GM18517 (cell line): ENCODE measurements at regions not wholly inside any gene's neighbourhood (a gene's known extent, or its start where the extent isn't known, plus 50 kb on each side); places are given as distances from the start of the nearest gene placed in this dataset.

ENCODE experiments used
- ATAC-seq: cut with Tn5 transposase; IDR thresholded peaks from one replicate; pipeline ENCODE4 v1.9.1; 2021; ENCODE audit warnings: mild to moderate bottlenecking, moderate library complexity; ENCODE audit not compliant: unreplicated experiment

DNA sequence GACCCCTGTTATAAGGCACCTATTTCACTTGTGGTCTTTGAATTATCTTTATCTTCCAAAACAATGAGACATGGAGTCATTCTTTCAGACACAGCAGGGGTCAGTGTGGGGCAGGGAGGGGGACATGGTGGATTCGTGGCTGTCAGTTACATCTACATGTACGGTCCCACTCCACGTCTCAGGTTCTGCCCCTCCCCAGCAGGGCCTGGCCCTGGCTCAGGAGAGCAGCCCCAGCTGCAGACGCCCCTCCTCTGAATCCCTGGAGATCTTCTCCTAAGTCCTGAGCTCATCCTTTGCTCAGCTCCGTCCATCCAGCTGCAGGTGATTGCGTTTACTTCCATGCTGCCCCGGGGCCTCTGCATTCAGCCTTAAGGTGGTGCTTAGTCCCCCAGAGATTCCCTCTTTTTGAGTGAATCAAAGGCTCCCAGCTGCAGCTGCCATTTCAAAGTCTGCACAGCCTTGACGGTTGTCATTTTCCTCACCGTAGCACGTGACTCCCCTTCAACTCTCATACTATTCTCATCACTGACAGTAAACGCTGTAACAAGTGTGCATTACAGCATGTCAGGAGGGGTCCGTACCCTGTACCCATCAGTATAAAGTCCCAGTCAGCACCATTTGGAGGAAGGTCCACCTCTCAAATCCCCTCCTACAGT lies 113.4 kb upstream of the TCERG1L start:
- no peak for ATAC-seq

DNA sequence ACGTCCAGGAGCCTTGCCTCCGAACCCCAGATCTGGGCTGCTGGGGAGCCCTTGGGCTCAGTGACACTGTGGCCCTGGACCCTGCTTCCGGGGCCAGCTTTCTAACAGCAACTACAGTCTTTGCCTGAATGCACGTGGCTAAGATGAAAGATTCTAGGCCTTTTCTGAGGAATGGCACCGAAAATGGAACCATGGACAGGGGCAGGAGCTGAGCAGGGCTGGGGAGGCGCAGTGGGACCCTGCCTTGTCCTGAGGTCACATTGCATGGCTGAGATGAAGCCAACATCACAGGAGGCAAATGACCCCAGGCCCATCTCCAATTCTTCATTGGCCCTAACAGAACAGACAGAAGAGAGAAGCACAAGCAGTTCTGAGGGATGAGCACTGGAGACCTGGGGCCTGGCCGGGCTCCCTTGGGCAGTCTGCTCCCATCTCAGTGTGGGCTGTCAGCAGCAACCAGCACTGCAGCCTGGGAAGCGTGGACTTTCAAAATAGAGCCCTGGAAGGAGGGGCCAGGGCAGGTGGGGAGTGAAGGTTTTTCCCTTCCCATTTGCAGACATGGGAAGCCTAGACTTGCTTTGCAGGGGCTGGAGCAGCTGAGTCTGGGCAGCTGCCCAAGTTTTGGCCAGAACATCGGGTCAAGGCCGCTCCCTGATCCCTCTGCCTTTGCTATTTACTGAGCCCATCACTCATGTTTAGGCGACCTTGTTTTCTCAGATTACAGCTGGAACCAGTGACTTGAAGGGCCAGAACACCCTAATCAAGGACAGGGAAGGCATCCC lies 114.4 kb upstream of the TCERG1L start:
- no peak for ATAC-seq

DNA sequence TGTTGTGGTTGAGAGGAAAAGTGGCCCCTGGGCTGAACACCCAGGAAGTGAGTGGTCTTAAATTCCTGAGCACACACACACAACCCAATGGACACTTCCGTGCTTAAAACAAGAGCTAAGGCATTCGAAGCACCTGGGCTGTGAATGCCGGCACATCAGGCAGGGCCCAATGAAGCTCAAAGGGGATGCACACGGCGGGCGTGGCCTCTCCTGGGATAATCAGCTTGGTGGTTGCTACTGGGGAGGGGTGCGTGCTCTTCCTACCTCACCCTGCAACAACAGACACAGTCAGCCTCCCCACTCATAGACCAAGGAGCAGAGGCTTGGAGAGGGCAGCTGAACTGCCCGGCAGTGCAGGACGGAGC lies 115.0 kb upstream of the TCERG1L start:
- ATAC-seq: no peak

GRCh38 chr10:131427281-131427680 lies 115.8 kb upstream of the TCERG1L start:
- no peak for ATAC-seq

GRCh38 chr10:131427901-131428300 lies 116.4 kb upstream of the TCERG1L start:
- no peak for ATAC-seq

DNA sequence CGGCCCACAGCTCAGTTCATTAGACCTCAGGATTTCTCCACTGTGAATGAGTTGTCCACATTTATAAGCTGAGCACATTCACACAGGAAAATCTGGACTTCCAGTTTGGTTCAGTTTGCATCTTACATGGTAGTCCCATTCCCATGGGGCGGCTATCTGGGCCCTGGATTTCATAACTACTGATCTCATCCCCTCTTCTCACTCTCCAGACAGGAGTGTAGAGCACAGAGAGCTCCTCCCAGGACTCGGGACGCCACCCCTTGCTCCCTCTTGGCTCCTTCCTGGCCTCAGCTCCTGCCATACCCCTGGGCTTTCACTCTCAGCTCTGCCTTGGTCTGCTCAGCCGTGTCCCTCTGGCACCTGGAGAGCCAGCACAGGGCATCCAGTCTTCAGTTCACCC lies 117.6 kb upstream of the TCERG1L start:
- ATAC-seq: no peak

DNA sequence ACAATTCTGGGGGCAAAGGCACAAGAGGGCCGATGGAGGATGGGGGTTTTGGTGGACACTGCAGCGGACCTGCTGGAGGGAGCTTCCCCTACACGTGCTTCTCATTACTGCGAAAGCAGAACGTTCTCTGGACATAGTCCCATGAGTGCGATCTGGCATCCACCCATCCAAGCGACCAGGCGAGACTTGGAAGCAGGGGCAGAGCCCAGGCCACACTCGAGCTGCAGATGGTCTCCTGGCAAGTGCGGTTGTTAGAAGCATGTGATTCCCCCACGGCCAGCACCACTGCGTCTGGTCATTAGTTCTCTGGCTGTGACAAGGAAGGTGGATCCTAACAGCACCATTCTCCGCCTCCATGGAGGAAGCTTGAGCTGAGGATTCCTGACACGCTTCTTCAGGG lies 118.4 kb upstream of the TCERG1L start:
- no peak for ATAC-seq

DNA sequence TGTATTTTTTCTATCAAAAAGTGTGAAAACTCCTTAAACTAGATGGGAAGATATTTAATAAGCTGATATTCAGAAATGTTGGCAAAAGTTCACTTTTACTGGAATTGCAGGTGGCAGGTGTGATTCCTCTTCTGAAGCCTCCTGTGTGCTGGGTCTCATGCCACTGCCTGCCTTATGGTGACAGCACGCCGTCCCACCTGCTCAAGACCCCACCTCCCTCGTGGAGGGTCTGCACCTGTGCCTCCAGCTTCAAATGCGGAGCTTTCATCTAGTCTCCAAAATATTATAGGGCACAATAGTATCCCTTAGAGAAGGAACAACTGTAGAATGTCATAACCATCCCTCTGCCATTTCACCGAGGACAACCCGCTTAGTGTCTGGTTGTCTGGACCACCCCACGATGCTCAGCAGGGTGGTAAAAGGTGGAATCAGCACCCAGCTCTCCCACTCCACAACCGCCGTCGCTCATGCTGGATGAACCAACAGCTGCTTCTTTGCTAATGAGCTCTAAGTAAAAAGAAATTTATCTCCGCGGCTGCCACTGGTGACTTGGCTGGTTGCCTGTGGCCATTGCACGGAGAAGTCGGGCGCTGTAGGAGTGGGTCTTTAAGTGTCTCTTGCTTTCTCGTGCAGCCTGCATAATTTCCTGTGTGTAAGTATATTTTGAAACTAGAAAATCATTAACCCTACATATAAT lies 119.3 kb upstream of the TCERG1L start:
- no peak for ATAC-seq

GRCh38 chr10:131431533-131431932 lies 120.0 kb upstream of the TCERG1L start:
- no peak for ATAC-seq

- ATAC-seq: no peak
Measured at GRCh38 chr10:131431978-131432690, 120.6 kb upstream of the TCERG1L start.

- no peak for ATAC-seq
Measured at GRCh38 chr10:131433568-131433967, 122.0 kb upstream of the TCERG1L start.

DNA sequence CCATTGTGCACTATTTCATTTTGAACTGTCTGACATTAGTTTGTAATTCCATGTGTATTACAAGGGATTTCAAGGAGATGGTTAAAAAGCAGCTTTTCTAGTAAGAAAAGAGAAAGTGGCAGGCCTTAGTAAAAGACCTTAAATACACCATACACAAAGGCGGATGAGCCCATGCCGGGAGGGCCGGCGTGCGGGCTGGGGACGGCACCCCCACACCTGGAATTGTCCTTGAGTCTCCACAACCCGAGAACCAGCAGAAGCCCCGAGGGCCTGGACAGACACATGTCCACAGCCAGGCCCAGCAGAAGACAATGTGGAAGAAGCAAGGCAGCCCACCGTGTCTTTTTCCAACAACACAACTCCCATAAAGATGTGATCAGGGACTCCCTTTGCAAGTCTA lies 123.7 kb upstream of the TCERG1L start:
- ATAC-seq: no peak

- ATAC-seq: no peak
Measured at GRCh38 chr10:131435760-131436457, 124.4 kb upstream of the TCERG1L start.

GRCh38 chr10:131436458-131436857 lies 124.9 kb upstream of the TCERG1L start:
- ATAC-seq: no peak

DNA sequence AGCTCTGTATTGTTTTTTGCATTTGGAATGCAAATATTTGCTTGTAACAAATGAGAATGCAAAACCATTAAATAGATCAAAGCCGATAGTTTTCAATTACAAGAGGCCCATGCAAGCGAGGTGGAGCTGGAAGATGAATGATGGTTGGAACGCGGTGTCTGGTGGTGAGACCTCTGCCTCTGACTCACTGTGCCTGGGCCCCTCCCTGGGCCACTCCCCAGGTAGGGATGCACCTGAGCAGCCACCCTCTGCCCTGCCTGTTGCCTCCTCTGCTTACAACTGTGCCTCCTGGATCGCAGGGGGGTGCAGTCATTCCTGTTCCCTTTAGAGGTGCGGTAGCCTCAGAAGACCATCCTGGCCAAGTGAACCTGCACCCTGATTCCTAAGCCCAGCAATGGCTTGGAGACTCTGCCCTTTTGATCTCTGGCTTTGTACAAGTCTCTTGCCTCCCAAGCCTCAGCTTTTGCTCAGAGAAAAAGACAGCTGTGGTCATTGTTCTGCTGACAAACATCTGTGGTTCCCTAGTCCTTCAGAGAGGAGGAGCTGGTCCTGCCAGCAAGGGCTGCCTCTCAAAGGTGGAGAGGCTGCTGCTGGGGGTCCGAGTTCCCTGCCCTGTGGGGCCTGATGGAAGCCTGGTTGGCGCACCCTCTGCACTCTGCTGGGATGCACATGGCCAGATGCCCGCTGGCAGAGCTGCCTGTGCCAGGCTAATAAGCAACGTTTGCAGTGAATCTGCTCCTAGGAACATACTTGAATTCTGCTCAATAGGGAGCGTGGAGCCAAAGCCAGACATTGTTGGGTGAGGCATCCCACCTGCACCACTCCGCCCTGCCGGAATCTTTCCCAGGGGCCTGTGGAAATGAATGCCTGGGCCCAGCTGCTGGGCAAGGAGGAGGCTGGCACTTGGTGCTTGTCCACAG lies 126.3 kb upstream of the TCERG1L start:
- no peak for ATAC-seq

- no peak for ATAC-seq
Measured at GRCh38 chr10:131438665-131439064, 127.1 kb upstream of the TCERG1L start.

DNA sequence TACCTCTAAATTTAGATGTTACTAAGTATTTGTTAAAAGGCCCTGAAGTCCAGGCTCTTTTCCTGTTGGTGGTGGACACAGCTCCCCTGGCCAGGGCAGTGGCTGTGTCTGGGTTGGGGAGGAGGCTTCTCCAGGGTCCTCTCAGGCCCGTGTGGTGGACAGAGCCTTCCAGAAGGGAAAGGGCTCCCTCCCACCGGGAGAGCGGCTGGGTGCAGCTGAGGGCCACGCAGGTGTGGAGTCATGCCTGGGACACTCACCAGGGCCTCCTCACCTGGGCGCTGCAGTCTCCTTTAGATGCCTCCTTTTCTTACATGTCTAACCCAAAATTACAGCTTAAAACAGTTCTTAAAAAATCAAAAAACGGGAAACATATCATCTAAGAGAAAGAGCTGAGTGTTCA lies 128.2 kb upstream of the TCERG1L start:
- ATAC-seq: no peak

GRCh38 chr10:131440405-131441360 lies 129.2 kb upstream of the TCERG1L start:
- no peak for ATAC-seq

- ATAC-seq: no peak
Measured at GRCh38 chr10:131442271-131442670, 130.8 kb upstream of the TCERG1L start.
